ENCODE measurements at regions not wholly inside any gene's neighbourhood (a gene's known extent, or its start where the extent isn't known, plus 50 kb on each side); places are given as distances from the start of the nearest gene placed in this dataset.

GRCh38 chr11:28932940-28933339, 824.8 kb downstream of the METTL15 start:
- H3K36me3 ChIP-seq (ENCODE audit: control insufficient read depth in 2 of 2, insufficient read depth in 1 of 2, low read length in 2 of 2): no peaks in the 10 kb centered on the region
- no peaks in the 10 kb centered on the region for H3K9me3 ChIP-seq (ENCODE audit: control insufficient read depth, insufficient read depth, low read depth, low read length)
- no peaks in the 10 kb centered on the region for H3K4me1 ChIP-seq (ENCODE audit: control insufficient read depth, insufficient read depth, low read length)
- CTCF ChIA-PET: interaction anchor here (0.8 kb wide), 1 partner anchor 34 kb away, joined by 3 read pairs; no protein-coding TSS in a partner anchor
- H3K4me3 ChIP-seq (ENCODE audit: low read depth, low read length): no peak overlapping the region
- POLR2A ChIA-PET: interaction anchor here (0.6 kb wide), 1 partner anchor 10 kb away, joined by 3 read pairs; no protein-coding TSS in a partner anchor
- H3K27ac ChIP-seq (ENCODE audit: extremely low read depth, low read depth, low read length): no peak overlapping the region
- TF ChIP-seq ZNF121 (tag by site-specific recombination; IDR thresholded peaks at IDR 0.05): no peak
- no peak for TF ChIP-seq ZNF350 (tag by site-specific recombination; IDR thresholded peaks at IDR 0.05)
- TF ChIP-seq ZNF561 (tag by site-specific recombination; IDR thresholded peaks at IDR 0.05; ENCODE audit: borderline replicate concordance): no peak
- TF ChIP-seq ZNF629 (tag by site-specific recombination; IDR thresholded peaks at IDR 0.05): no peak
- no peak for TF ChIP-seq ZNF585B (tag by site-specific recombination; IDR thresholded peaks at IDR 0.05)
- TF ChIP-seq ZNF621 (tag by site-specific recombination; IDR thresholded peaks at IDR 0.05): no peak

GRCh38 chr11:28924004-28924403, 815.8 kb downstream of the METTL15 start:
- Histone ChIP-seq H3K4me3 (ENCODE audit: low read depth, low read length) (no peak overlapping the region), H3K36me3 (ENCODE audit: control insufficient read depth in 2 of 2, insufficient read depth in 1 of 2, low read length in 2 of 2) (no peaks in the 10 kb centered on the region), H3K27ac (ENCODE audit: extremely low read depth, low read depth, low read length) (no peak overlapping the region), H3K4me1 (ENCODE audit: control insufficient read depth, insufficient read depth, low read length) (no peaks in the 10 kb centered on the region), H3K9me3 (ENCODE audit: control insufficient read depth, insufficient read depth, low read depth, low read length) (no peaks in the 10 kb centered on the region)
- POLR2A ChIA-PET: no interaction called here
- TF ChIP-seq ZNF350 (tag by site-specific recombination; IDR thresholded peaks at IDR 0.05): no peak
- no peak for TF ChIP-seq ZNF16 (tag by site-specific recombination; IDR thresholded peaks at IDR 0.05; ENCODE audit: low read depth)
- TF ChIP-seq YY1 (tag by site-specific recombination; IDR thresholded peaks at IDR 0.05): no peak
- TF ChIP-seq REST (tag by site-specific recombination; IDR thresholded peaks at IDR 0.05): no peak
- no peak for TF ChIP-seq IKZF3 (tag by site-specific recombination; IDR thresholded peaks at IDR 0.05)
- TF ChIP-seq KLF7 (tag by site-specific recombination; IDR thresholded peaks at IDR 0.05; ENCODE audit: borderline replicate concordance): no peak
- no peak for TF ChIP-seq ZNF148 (tag by site-specific recombination; IDR thresholded peaks at IDR 0.05; ENCODE audit: borderline replicate concordance)
- TF ChIP-seq ELK4 (IDR thresholded peaks at IDR 0.05; ENCODE audit: borderline replicate concordance, low read depth, low read length): no peak
- no peak for TF ChIP-seq ZNF600 (tag by site-specific recombination; IDR thresholded peaks at IDR 0.05)
- CTCF ChIA-PET: no interaction called here

GRCh38 chr11:28922386-28922981, 814.3 kb downstream of the METTL15 start:
- Histone ChIP-seq H3K36me3 (ENCODE audit: control insufficient read depth in 2 of 2, insufficient read depth in 1 of 2, low read length in 2 of 2) (no peaks in the 10 kb centered on the region), H3K4me3 (ENCODE audit: low read depth, low read length) (no peak overlapping the region), H3K27ac (ENCODE audit: extremely low read depth, low read depth, low read length) (no peak overlapping the region), H3K4me1 (ENCODE audit: control insufficient read depth, insufficient read depth, low read length) (no peaks in the 10 kb centered on the region), H3K9me3 (ENCODE audit: control insufficient read depth, insufficient read depth, low read depth, low read length) (no peaks in the 10 kb centered on the region)
- CTCF ChIA-PET: interaction anchor here (0.5 to 0.6 kb wide), 2 partner anchors 97 to 98 kb away, joined by 3 read pairs; no protein-coding TSS in a partner anchor
- POLR2A ChIA-PET: no interaction called here
- TF ChIP-seq ZNF510 (tag by site-specific recombination; IDR thresholded peaks at IDR 0.05; ENCODE audit: insufficient replicate concordance) (no peak), ZNF777 (tag by site-specific recombination; IDR thresholded peaks at IDR 0.05; ENCODE audit: borderline replicate concordance) (no peak), ZNF37A (tag by site-specific recombination; IDR thresholded peaks at IDR 0.05) (no peak), ZNF580 (tag by site-specific recombination; IDR thresholded peaks at IDR 0.05) (no peak), ZNF394 (tag by site-specific recombination; IDR thresholded peaks at IDR 0.05; ENCODE audit: borderline replicate concordance) (no peak), ZNF707 (tag by site-specific recombination; IDR thresholded peaks at IDR 0.05) (no peak), TRIM28 (IDR thresholded peaks at IDR 0.05; ENCODE audit: borderline replicate concordance, low read length) (no peak), ZNF501 (tag by site-specific recombination; IDR thresholded peaks at IDR 0.05) (no peak), KLF8 (tag by site-specific recombination; IDR thresholded peaks at IDR 0.05) (no peak), ZNF660 (tag by site-specific recombination; IDR thresholded peaks at IDR 0.05) (no peak)
